SK-N-SH (cell line): ENCODE measurements at regions not wholly inside any gene's neighbourhood (a gene's known extent, or its start where the extent isn't known, plus 50 kb on each side); places are given as distances from the start of the nearest gene placed in this dataset.

ENCODE experiments used
- CTCF ChIA-PET: fragments of 300-600, 350-600 bp; formaldehyde crosslinking; extraction: SDS; loops from one replicate; lab custom pipeline; 2021; lab: Yijun Ruan, JAX
- POLR2A ChIA-PET: fragments of 350-600 bp; sonication (Branson Sonifier 250); formaldehyde crosslinking; extraction: SDS; loops from one replicate; lab custom pipeline; 2020; ENCODE audit warnings: antibody characterized with exemption, inconsistent platforms; lab: Yijun Ruan, JAX
- DNase-seq: peaks from one replicate; pipeline ENCODE4 v3.0.0; 2012
- H2AFZ ChIP-seq: fragments of 200-600 bp; sonication (generic); 2 replicates; pipeline ENCODE4 v1.8.1; 2016; ENCODE audit warnings: antibody characterized with exemption, mild to moderate bottlenecking, low read depth
- H3F3A ChIP-seq: fragments of 200-600 bp; sonication (generic); replicated peaks from 2 replicates; pipeline ENCODE3; 2016; ENCODE audit warnings: antibody characterized with exemption, mild to moderate bottlenecking; ENCODE audit not compliant: insufficient read depth
- H3K27ac ChIP-seq, 2 experiments: fragments of 200-500 bp in 1 of 2; fragments of 200-600 bp in 1 of 2; sonication (Bioruptor generic) in 1 of 2; sonication (generic), shearing (Covaris generic) in 1 of 2; 2 replicates each; pipeline versions ENCODE4 v1.5.1 to v1.6.1; 2014 to 2016; ENCODE audit warnings: low read depth in 2 of 2, inconsistent platforms in 1 of 2, low read length in 1 of 2, mild to moderate bottlenecking in 1 of 2, mixed read lengths in 1 of 2
- H3K27me3 ChIP-seq: fragments of 200-600 bp; sonication (generic), shearing (Covaris generic); 2 replicates; pipeline ENCODE4 v1.6.1; 2016; ENCODE audit warnings: mixed run types; ENCODE audit not compliant: insufficient read depth
- H3K36me3 ChIP-seq, 2 experiments: fragments of 200-500 bp in 1 of 2; fragments of 200-600 bp in 1 of 2; sonication (Bioruptor generic) in 1 of 2; sonication (generic) in 1 of 2; replicated peaks in 1 of 2; 2 replicates each; pipeline versions ENCODE3 to v1.5.1; 2014 to 2016; ENCODE audit warnings: low read length in 1 of 2, mild to moderate bottlenecking in 1 of 2; ENCODE audit not compliant: insufficient read depth in 2 of 2, control insufficient read depth in 1 of 2
- H3K4me1 ChIP-seq, 2 experiments: fragments of 200-500 bp in 1 of 2; fragments of 200-600 bp in 1 of 2; sonication (Bioruptor generic) in 1 of 2; sonication (generic), shearing (Covaris generic) in 1 of 2; 2 replicates each; pipeline versions ENCODE4 v1.5.1 to v1.6.1; 2014 to 2016; ENCODE audit warnings: low read depth in 1 of 2, low read length in 1 of 2, mixed run types in 1 of 2; ENCODE audit not compliant: insufficient read depth in 2 of 2, control insufficient read depth in 1 of 2
- H3K4me2 ChIP-seq: fragments of 200-600 bp; sonication (generic), shearing (Covaris generic); 2 replicates; pipeline ENCODE4 v1.6.1; 2017; ENCODE audit warnings: mixed run types
- H3K4me3 ChIP-seq, 2 experiments: fragments of 200-500 bp in 1 of 2; fragments of 200-600 bp in 1 of 2; sonication (Bioruptor generic) in 1 of 2; sonication (generic), shearing (Covaris generic) in 1 of 2; 2 replicates each; pipeline versions ENCODE4 v1.5.1 to v1.8.1; 2014 to 2016; ENCODE audit warnings: low read depth in 2 of 2, inconsistent platforms in 1 of 2, low read length in 1 of 2, mild to moderate bottlenecking in 1 of 2, mixed read lengths in 1 of 2, moderate library complexity in 1 of 2
- H3K79me2 ChIP-seq: fragments of 200-600 bp; sonication (generic); 2 replicates; pipeline ENCODE4 v1.8.1; 2017; ENCODE audit warnings: mild to moderate bottlenecking; ENCODE audit not compliant: insufficient read depth
- H3K9ac ChIP-seq: fragments of 200-600 bp; sonication (generic); 2 replicates; pipeline ENCODE4 v1.6.1; 2017; ENCODE audit warnings: mixed run types
- H3K9me2 ChIP-seq: fragments of 200-600 bp; sonication (generic); 2 replicates; pipeline ENCODE4 v1.6.1; 2017; ENCODE audit warnings: mixed run types
- H3K9me3 ChIP-seq: fragments of 200-600 bp; sonication (generic); 2 replicates; pipeline ENCODE4 v1.6.1; 2017; ENCODE audit warnings: mixed run types, mild to moderate bottlenecking, moderate library complexity
- H4K20me1 ChIP-seq: fragments of 200-600 bp; sonication (generic); 2 replicates; pipeline ENCODE4 v1.6.1; 2017; ENCODE audit warnings: mild to moderate bottlenecking, mixed run types; ENCODE audit not compliant: insufficient read depth
- CHD2 ChIP-seq: fragments of 150-350 bp; IDR thresholded peaks from 2 replicates; pipeline ENCODE4 v1.6.1; 2018; ENCODE audit warnings: low read length; ENCODE audit not compliant: partially characterized antibody
- EP300 ChIP-seq, 2 experiments: IDR thresholded peaks; 2 replicates each; pipeline versions ENCODE4 v1.4.0 to v1.6.1; 2012; ENCODE audit warnings: borderline replicate concordance in 1 of 2, low read depth in 1 of 2, low read length in 1 of 2
- EZH2phosphoT487 ChIP-seq: fragments of 200-600 bp; sonication (generic); IDR thresholded peaks from 2 replicates; pipeline ENCODE4 v1.6.1; 2017; ENCODE audit warnings: low read depth, mixed run types, mild to moderate bottlenecking, antibody characterized with exemption, moderate library complexity, borderline replicate concordance
- FOSL2 ChIP-seq: IDR thresholded peaks from 2 replicates; pipeline ENCODE4 v1.4.0; 2012; ENCODE audit warnings: low read depth, mild to moderate bottlenecking, moderate library complexity, borderline replicate concordance
- FOXJ3 ChIP-seq: sonication (generic); formaldehyde crosslinking; IDR thresholded peaks from 2 replicates; pipeline ENCODE4 v1.5.1; 2020; ENCODE audit warnings: mild to moderate bottlenecking, missing genetic modification reagents
- JUND ChIP-seq: IDR thresholded peaks from 2 replicates; pipeline ENCODE4 v1.4.0; 2012
- MXI1 ChIP-seq: IDR thresholded peaks from 2 replicates; pipeline ENCODE4 v1.6.1; 2012; ENCODE audit warnings: mild to moderate bottlenecking, low read depth, low read length, improper control_type of control experiment
- POLR2AphosphoS5 ChIP-seq: IDR thresholded peaks from 2 replicates; pipeline ENCODE4 v1.6.1; 2012; ENCODE audit warnings: low read depth, low read length
- RAD21 ChIP-seq: IDR thresholded peaks from 2 replicates; pipeline ENCODE4 v1.6.1; 2012; ENCODE audit warnings: mild to moderate bottlenecking, low read length
- RCOR1 ChIP-seq: fragments of 150-350 bp; IDR thresholded peaks from 2 replicates; pipeline ENCODE4 v1.6.1; 2017; ENCODE audit warnings: antibody characterized with exemption, low read length
- RFX5 ChIP-seq: IDR thresholded peaks from 2 replicates; pipeline ENCODE4 v1.6.1; 2012; ENCODE audit warnings: mild to moderate bottlenecking, improper control_type of control experiment, low read length
- SIN3A ChIP-seq: IDR thresholded peaks from 2 replicates; pipeline ENCODE4 v1.6.1; 2012; ENCODE audit warnings: low read depth, mild to moderate bottlenecking, low read length, moderate library complexity, borderline replicate concordance
- SMC3 ChIP-seq: IDR thresholded peaks from 2 replicates; pipeline ENCODE4 v1.6.1; 2012; ENCODE audit warnings: low read depth, low read length, improper control_type of control experiment
- TCF12 ChIP-seq: IDR thresholded peaks from 2 replicates; pipeline ENCODE4 v1.4.0; 2012
- WGBS: methylation state at CpG from one replicate; pipeline ENCODE4 v1.1.6; 2017; ENCODE audit warnings: low lambda C conversion rate; 5-methylcytosine and 5-hydroxymethylcytosine counted together
- TF ChIP-seq, protein P1 (sequence below): fragments of 200-600 bp; sonication (generic); IDR thresholded peaks from 2 replicates; pipeline ENCODE4 v1.6.1; 2017; ENCODE audit warnings: antibody characterized with exemption, mild to moderate bottlenecking, moderate library complexity
- TF ChIP-seq, protein P2 (sequence below): fragments of 150-350 bp; IDR thresholded peaks from 2 replicates; pipeline ENCODE4 v1.6.1; 2017; ENCODE audit warnings: antibody characterized with exemption, low read length, low read depth, borderline replicate concordance
- TF ChIP-seq, protein P3 (sequence below): IDR thresholded peaks from 2 replicates; pipeline ENCODE4 v1.4.0; 2012; ENCODE audit warnings: low read depth
- TF ChIP-seq, protein P4 (sequence below): IDR thresholded peaks from 2 replicates; pipeline ENCODE4; 2012
- TF ChIP-seq, protein P5 (sequence below): IDR thresholded peaks from 2 replicates; pipeline ENCODE4 v1.4.0; 2012; ENCODE audit warnings: low read depth, borderline replicate concordance
- TF ChIP-seq, protein P6 (sequence below): IDR thresholded peaks from 2 replicates; pipeline ENCODE4 v1.4.0; 2012; ENCODE audit warnings: low read depth, borderline replicate concordance

DNA sequence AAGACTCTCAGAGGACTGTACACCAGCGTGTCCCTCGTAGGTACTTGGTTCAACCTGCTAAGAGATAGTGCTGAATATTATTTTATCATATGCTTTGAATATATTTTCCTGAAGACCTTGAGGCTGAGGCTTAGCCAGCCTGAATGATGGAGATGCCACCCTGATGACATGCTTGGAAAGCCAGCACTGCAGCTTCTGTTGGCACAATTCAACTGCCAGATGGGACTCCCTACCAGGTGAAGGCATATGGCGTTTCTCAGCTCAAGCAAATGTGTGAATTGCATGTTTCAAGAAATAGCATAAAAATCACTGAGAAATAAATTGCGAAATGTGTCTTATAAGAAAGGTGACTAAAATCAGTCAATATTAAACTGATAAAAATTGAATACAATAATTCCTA lies 228.1 kb upstream of the CST7 start:
- Histone ChIP-seq H3F3A (no peaks in the 10 kb centered on the region), H3K4me2 (no peak overlapping the region), H3K4me3 (no peak overlapping the region), H2AFZ (no peak overlapping the region), H3K36me3 (no peaks in the 10 kb centered on the region), H3K9me2 (no peaks in the 10 kb centered on the region), H3K27me3 (no peaks in the 10 kb centered on the region; the same call in 1 of the 2 replicates), H3K4me1 (no peaks in the 10 kb centered on the region; a peak in 1 of 4 replicates), H3K9me3 (no peaks in the 10 kb centered on the region), H4K20me1 (no peaks in the 10 kb centered on the region), H3K9ac (no peak overlapping the region), H3K27ac (no peak overlapping the region), H3K79me2 (no peaks in the 10 kb centered on the region)
- ChIA-PET POLR2A (no interaction called here), CTCF (no interaction called here)
- 49% methylated on average over 4 of the region's 4 CpGs for WGBS
- TF ChIP-seq FOXJ3 (CRISPR knock-in tag), result no peak
- TF ChIP-seq RAD21, result no peak
- TF ChIP-seq JUND, result no peak
- TF ChIP-seq, protein P1, sequence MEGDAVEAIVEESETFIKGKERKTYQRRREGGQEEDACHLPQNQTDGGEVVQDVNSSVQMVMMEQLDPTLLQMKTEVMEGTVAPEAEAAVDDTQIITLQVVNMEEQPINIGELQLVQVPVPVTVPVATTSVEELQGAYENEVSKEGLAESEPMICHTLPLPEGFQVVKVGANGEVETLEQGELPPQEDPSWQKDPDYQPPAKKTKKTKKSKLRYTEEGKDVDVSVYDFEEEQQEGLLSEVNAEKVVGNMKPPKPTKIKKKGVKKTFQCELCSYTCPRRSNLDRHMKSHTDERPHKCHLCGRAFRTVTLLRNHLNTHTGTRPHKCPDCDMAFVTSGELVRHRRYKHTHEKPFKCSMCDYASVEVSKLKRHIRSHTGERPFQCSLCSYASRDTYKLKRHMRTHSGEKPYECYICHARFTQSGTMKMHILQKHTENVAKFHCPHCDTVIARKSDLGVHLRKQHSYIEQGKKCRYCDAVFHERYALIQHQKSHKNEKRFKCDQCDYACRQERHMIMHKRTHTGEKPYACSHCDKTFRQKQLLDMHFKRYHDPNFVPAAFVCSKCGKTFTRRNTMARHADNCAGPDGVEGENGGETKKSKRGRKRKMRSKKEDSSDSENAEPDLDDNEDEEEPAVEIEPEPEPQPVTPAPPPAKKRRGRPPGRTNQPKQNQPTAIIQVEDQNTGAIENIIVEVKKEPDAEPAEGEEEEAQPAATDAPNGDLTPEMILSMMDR, result no peak
- no peak for TF ChIP-seq EP300 (IDR thresholded peaks at IDR 0.05; ENCODE audit: borderline replicate concordance in 1 of 2, low read depth in 1 of 2, low read length in 1 of 2)
- no peak for TF ChIP-seq RCOR1
- TF ChIP-seq, protein P2, sequence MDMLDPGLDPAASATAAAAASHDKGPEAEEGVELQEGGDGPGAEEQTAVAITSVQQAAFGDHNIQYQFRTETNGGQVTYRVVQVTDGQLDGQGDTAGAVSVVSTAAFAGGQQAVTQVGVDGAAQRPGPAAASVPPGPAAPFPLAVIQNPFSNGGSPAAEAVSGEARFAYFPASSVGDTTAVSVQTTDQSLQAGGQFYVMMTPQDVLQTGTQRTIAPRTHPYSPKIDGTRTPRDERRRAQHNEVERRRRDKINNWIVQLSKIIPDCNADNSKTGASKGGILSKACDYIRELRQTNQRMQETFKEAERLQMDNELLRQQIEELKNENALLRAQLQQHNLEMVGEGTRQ, result no peak
- no peak for TF ChIP-seq TCF12
- TF ChIP-seq RFX5, result no peak
- TF ChIP-seq FOSL2, result no peak
- no peak for TF ChIP-seq SMC3
- TF ChIP-seq, protein P3, sequence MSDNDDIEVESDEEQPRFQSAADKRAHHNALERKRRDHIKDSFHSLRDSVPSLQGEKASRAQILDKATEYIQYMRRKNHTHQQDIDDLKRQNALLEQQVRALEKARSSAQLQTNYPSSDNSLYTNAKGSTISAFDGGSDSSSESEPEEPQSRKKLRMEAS, result no peak
- TF ChIP-seq CHD2, result no peak
- TF ChIP-seq MXI1, result no peak
- TF ChIP-seq, protein P4, sequence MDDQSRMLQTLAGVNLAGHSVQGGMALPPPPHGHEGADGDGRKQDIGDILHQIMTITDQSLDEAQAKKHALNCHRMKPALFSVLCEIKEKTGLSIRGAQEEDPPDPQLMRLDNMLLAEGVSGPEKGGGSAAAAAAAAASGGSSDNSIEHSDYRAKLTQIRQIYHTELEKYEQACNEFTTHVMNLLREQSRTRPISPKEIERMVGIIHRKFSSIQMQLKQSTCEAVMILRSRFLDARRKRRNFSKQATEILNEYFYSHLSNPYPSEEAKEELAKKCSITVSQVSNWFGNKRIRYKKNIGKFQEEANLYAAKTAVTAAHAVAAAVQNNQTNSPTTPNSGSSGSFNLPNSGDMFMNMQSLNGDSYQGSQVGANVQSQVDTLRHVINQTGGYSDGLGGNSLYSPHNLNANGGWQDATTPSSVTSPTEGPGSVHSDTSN, result no peak
- TF ChIP-seq, protein P5, sequence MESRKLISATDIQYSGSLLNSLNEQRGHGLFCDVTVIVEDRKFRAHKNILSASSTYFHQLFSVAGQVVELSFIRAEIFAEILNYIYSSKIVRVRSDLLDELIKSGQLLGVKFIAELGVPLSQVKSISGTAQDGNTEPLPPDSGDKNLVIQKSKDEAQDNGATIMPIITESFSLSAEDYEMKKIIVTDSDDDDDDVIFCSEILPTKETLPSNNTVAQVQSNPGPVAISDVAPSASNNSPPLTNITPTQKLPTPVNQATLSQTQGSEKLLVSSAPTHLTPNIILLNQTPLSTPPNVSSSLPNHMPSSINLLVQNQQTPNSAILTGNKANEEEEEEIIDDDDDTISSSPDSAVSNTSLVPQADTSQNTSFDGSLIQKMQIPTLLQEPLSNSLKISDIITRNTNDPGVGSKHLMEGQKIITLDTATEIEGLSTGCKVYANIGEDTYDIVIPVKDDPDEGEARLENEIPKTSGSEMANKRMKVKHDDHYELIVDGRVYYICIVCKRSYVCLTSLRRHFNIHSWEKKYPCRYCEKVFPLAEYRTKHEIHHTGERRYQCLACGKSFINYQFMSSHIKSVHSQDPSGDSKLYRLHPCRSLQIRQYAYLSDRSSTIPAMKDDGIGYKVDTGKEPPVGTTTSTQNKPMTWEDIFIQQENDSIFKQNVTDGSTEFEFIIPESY, result no peak
- no peak for TF ChIP-seq POLR2AphosphoS5
- no peak for TF ChIP-seq EZH2phosphoT487
- TF ChIP-seq, protein P6, sequence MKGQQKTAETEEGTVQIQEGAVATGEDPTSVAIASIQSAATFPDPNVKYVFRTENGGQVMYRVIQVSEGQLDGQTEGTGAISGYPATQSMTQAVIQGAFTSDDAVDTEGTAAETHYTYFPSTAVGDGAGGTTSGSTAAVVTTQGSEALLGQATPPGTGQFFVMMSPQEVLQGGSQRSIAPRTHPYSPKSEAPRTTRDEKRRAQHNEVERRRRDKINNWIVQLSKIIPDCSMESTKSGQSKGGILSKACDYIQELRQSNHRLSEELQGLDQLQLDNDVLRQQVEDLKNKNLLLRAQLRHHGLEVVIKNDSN, result no peak
- no peak for TF ChIP-seq SIN3A
- no peak for DNase-seq
